ENCODE measurements at regions not wholly inside any gene's neighbourhood (a gene's known extent, or its start where the extent isn't known, plus 50 kb on each side); places are given as distances from the start of the nearest gene placed in this dataset.

- DNase-seq (ENCODE audit: low read depth): no peak
- no peak for TF ChIP-seq CTCF (IDR thresholded peaks at IDR 0.05; ENCODE audit: insufficient read depth, low read length)
- no peak overlapping the region for H3K4me3 ChIP-seq (ENCODE audit: low read depth, low read length)
These were observed 172.1 kb upstream of the ITGA4 start for GRCh38 chr2:181285116-181285515.

- DNase-seq (ENCODE audit: low read depth): no peak
- no peak for TF ChIP-seq CTCF (IDR thresholded peaks at IDR 0.05; ENCODE audit: insufficient read depth, low read length)
- H3K4me3 ChIP-seq (ENCODE audit: low read depth, low read length): no peak overlapping the region
These were observed 167.5 kb upstream of the ITGA4 start for GRCh38 chr2:181289698-181290097.

- no peak for TF ChIP-seq CTCF (IDR thresholded peaks at IDR 0.05; ENCODE audit: insufficient read depth, low read length)
- no peak overlapping the region for H3K4me3 ChIP-seq (ENCODE audit: low read depth, low read length)
These were observed 167.0 kb upstream of the ITGA4 start for GRCh38 chr2:181290182-181290581.

GRCh38 chr2:181294979-181295378 is 162.2 kb upstream of the ITGA4 start:
- TF ChIP-seq CTCF (IDR thresholded peaks at IDR 0.05; ENCODE audit: insufficient read depth, low read length): no peak
- no peak for DNase-seq (ENCODE audit: low read depth)
- no peak overlapping the region for H3K4me3 ChIP-seq (ENCODE audit: low read depth, low read length)

More at GRCh38 chr2:181290182-181290581, 167.0 kb upstream of the ITGA4 start:
- no peak for DNase-seq (ENCODE audit: low read depth)

- TF ChIP-seq CTCF (IDR thresholded peaks at IDR 0.05; ENCODE audit: insufficient read depth, low read length): no peak
- H3K4me3 ChIP-seq (ENCODE audit: low read depth, low read length): no peak overlapping the region
- no peak for DNase-seq (ENCODE audit: low read depth)
These were observed 156.4 kb upstream of the ITGA4 start for GRCh38 chr2:181300600-181301291.

GRCh38 chr2:181304011-181304844 is 153.0 kb upstream of the ITGA4 start:
- TF ChIP-seq CTCF (IDR thresholded peaks at IDR 0.05; ENCODE audit: insufficient read depth, low read length): no peak
- DNase-seq (ENCODE audit: low read depth): no peak
- no peak overlapping the region for H3K4me3 ChIP-seq (ENCODE audit: low read depth, low read length)
